ENCODE measurements at regions not wholly inside any gene's neighbourhood (a gene's known extent, or its start where the extent isn't known, plus 50 kb on each side); places are given as distances from the start of the nearest gene placed in this dataset.

DNA sequence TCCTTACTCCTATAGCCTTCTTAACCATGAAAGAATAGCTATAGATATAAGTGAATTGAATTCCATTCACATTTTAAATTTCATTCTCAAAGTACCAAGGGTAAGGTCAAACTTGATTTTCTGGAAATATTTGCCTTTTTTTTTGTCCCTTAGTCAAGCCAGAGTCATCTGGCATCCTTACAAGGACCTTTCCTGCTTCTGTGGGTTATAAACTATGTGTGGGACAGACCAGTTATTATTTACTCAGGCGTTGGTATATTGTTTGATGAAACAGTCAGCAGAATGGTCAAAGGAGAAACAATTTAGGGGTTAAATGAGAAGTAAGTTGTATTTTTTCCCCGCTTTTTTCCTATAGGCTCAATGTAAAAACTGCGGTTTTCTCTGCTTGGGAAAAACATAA lies 1103.2 kb upstream of the ZEB2 start:
- TF ChIP-seq, protein P1, sequence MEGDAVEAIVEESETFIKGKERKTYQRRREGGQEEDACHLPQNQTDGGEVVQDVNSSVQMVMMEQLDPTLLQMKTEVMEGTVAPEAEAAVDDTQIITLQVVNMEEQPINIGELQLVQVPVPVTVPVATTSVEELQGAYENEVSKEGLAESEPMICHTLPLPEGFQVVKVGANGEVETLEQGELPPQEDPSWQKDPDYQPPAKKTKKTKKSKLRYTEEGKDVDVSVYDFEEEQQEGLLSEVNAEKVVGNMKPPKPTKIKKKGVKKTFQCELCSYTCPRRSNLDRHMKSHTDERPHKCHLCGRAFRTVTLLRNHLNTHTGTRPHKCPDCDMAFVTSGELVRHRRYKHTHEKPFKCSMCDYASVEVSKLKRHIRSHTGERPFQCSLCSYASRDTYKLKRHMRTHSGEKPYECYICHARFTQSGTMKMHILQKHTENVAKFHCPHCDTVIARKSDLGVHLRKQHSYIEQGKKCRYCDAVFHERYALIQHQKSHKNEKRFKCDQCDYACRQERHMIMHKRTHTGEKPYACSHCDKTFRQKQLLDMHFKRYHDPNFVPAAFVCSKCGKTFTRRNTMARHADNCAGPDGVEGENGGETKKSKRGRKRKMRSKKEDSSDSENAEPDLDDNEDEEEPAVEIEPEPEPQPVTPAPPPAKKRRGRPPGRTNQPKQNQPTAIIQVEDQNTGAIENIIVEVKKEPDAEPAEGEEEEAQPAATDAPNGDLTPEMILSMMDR (IDR thresholded peaks at IDR 0.05; ENCODE audit: borderline replicate concordance, extremely low read depth, insufficient read depth): no peak
- no peak for FAIRE-seq

DNA sequence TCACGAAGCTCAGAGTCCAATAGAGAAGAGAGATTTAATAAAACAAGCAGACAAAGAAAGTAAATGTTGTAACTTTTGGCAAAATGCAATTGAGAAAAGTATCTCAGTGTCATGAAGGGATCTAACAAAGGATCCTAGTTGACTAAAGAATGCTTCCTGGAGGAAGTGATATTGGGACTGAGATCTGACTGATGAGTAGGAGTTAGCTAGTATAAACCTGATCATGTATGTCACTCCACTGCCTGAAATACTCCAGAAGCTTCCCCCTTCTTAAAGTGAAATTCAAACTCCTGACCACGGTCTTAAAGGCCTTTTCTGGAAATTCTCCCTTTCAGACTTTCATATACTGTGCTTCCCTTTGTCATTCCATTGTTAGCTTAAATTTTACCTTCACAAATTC lies 1102.4 kb upstream of the ZEB2 start:
- Histone ChIP-seq H3K9ac (ENCODE audit: low read length in 3 of 3) (no peak overlapping the region), H3K27me3 (ENCODE audit: control insufficient read depth, insufficient read depth, low read length) (no peaks in the 10 kb centered on the region), H3K36me3 (ENCODE audit: control insufficient read depth in 2 of 3, insufficient read depth in 3 of 3, low read length in 3 of 3) (no peaks in the 10 kb centered on the region), H3K9me3 (ENCODE audit: control insufficient read depth in 2 of 3, insufficient read depth in 1 of 3, low read length in 3 of 3) (no peaks in the 10 kb centered on the region), H3K4me3 (ENCODE audit: low read length in 3 of 3) (no peak overlapping the region), H3K27ac (ENCODE audit: low read depth in 2 of 2, low read length in 2 of 2) (no peak overlapping the region), H3K4me1 (ENCODE audit: control insufficient read depth in 2 of 3, insufficient read depth in 2 of 3, low read depth in 1 of 3, low read length in 3 of 3) (no peaks in the 10 kb centered on the region)
- intact Hi-C loops (cut with DNase I): no loop called here
- DNase-seq (no peak), FAIRE-seq (no peak)
- TF ChIP-seq, protein P1 (IDR thresholded peaks at IDR 0.05; ENCODE audit: borderline replicate concordance, extremely low read depth, insufficient read depth): no peak

More for the DNA sequence above, 1103.2 kb upstream of the ZEB2 start:
- no peaks in the 10 kb centered on the region for H3K36me3 ChIP-seq (ENCODE audit: control insufficient read depth in 2 of 3, insufficient read depth in 3 of 3, low read length in 3 of 3)
- H3K9ac ChIP-seq (ENCODE audit: low read length in 3 of 3): no peak overlapping the region
- DNase-seq: peak in 1 of 5 donors; percentile 2
- no peak overlapping the region for H3K27ac ChIP-seq (ENCODE audit: low read depth in 2 of 2, low read length in 2 of 2)
- no peaks in the 10 kb centered on the region for H3K4me1 ChIP-seq (ENCODE audit: control insufficient read depth in 2 of 3, insufficient read depth in 2 of 3, low read depth in 1 of 3, low read length in 3 of 3)
- H3K9me3 ChIP-seq (ENCODE audit: control insufficient read depth in 2 of 3, insufficient read depth in 1 of 3, low read length in 3 of 3): no peaks in the 10 kb centered on the region
- no peak overlapping the region for H3K4me3 ChIP-seq (ENCODE audit: low read length in 3 of 3)
- no peaks in the 10 kb centered on the region for H3K27me3 ChIP-seq (ENCODE audit: control insufficient read depth, insufficient read depth, low read length)
- intact Hi-C loops (cut with DNase I): no loop called here

DNA sequence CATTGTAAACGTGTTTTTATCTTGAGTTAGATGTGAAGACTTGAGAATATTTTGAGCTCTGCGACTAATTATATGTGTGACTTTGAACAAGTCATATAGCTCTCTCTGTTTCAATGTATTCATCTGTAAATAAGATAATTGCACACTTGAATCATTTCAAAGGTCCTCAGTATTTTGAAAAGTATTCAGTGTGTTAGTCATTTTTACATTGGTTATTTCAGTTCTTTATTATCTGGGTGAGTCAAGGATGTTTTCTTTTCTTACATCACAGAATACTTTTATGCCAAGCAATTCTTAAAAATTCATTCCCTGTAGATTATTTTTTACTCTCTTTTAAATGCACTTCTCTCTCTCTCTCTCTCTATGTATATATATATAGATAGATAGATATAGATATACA lies 1098.0 kb upstream of the ZEB2 start:
- Histone ChIP-seq H3K4me1 (ENCODE audit: control insufficient read depth in 2 of 3, insufficient read depth in 2 of 3, low read depth in 1 of 3, low read length in 3 of 3) (no peaks in the 10 kb centered on the region), H3K9ac (ENCODE audit: low read length in 3 of 3) (no peak overlapping the region), H3K27me3 (ENCODE audit: control insufficient read depth, insufficient read depth, low read length) (no peaks in the 10 kb centered on the region), H3K4me3 (ENCODE audit: low read length in 3 of 3) (no peak overlapping the region), H3K27ac (ENCODE audit: low read depth in 2 of 2, low read length in 2 of 2) (no peak overlapping the region), H3K36me3 (ENCODE audit: control insufficient read depth in 2 of 3, insufficient read depth in 3 of 3, low read length in 3 of 3) (no peaks in the 10 kb centered on the region), H3K9me3 (ENCODE audit: control insufficient read depth in 2 of 3, insufficient read depth in 1 of 3, low read length in 3 of 3) (no peaks in the 10 kb centered on the region)
- TF ChIP-seq, protein P1 (IDR thresholded peaks at IDR 0.05; ENCODE audit: borderline replicate concordance, extremely low read depth, insufficient read depth): no peak
- FAIRE-seq (no peak), DNase-seq (no peak)
- intact Hi-C loops (cut with DNase I): no loop called here

DNA sequence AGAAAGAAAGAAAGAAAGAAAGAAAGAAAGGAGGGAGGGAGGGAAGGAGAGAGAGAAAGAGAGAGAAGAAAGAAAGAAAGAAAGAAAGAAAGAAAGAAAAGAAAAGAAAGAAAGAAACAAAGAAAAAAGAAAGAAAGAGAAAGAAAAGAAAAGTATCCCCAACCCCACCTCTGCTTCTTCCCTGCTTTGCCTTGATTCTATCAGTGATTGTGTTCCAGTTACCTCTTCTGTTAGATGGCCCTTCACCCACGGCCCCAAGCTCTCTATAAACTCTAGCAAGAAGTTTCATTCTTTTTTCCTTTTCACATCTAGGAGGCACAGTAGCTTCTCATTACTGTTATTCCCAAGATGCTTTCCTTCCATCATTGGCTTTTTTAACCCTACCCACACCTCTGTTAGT lies 1097.5 kb upstream of the ZEB2 start:
- no peaks in the 10 kb centered on the region for H3K36me3 ChIP-seq (ENCODE audit: control insufficient read depth in 2 of 3, insufficient read depth in 3 of 3, low read length in 3 of 3)
- TF ChIP-seq, protein P1 (IDR thresholded peaks at IDR 0.05; ENCODE audit: borderline replicate concordance, extremely low read depth, insufficient read depth): no peak
- H3K27ac ChIP-seq (ENCODE audit: low read depth in 2 of 2, low read length in 2 of 2): no peak overlapping the region
- H3K4me3 ChIP-seq (ENCODE audit: low read length in 3 of 3): no peak overlapping the region
- intact Hi-C loops (cut with DNase I): no loop called here
- no peaks in the 10 kb centered on the region for H3K27me3 ChIP-seq (ENCODE audit: control insufficient read depth, insufficient read depth, low read length)
- no peak overlapping the region for H3K9ac ChIP-seq (ENCODE audit: low read length in 3 of 3)
- DNase-seq: no peak
- H3K4me1 ChIP-seq (ENCODE audit: control insufficient read depth in 2 of 3, insufficient read depth in 2 of 3, low read depth in 1 of 3, low read length in 3 of 3): no peaks in the 10 kb centered on the region
- FAIRE-seq: no peak
- no peaks in the 10 kb centered on the region for H3K9me3 ChIP-seq (ENCODE audit: control insufficient read depth in 2 of 3, insufficient read depth in 1 of 3, low read length in 3 of 3)

All from kidney (tissue), 13 donors.